HG03280 (cell line): ENCODE measurements at regions not wholly inside any gene's neighbourhood (a gene's known extent, or its start where the extent isn't known, plus 50 kb on each side); places are given as distances from the start of the nearest gene placed in this dataset.

Experiments
- ATAC-seq: cut with Tn5 transposase; IDR thresholded peaks from one replicate; pipeline ENCODE4 v1.9.1; 2021; ENCODE audit warnings: mild to moderate bottlenecking, moderate library complexity; ENCODE audit not compliant: unreplicated experiment

GRCh38 chr9:95627802-95628201, 111.0 kb upstream of the PTCH1 start:
- no peak for ATAC-seq

GRCh38 chr9:95626885-95627558, 110.3 kb upstream of the PTCH1 start:
- no peak for ATAC-seq

- ATAC-seq = no peak
These were observed 109.6 kb upstream of the PTCH1 start for GRCh38 chr9:95626341-95626740.

DNA sequence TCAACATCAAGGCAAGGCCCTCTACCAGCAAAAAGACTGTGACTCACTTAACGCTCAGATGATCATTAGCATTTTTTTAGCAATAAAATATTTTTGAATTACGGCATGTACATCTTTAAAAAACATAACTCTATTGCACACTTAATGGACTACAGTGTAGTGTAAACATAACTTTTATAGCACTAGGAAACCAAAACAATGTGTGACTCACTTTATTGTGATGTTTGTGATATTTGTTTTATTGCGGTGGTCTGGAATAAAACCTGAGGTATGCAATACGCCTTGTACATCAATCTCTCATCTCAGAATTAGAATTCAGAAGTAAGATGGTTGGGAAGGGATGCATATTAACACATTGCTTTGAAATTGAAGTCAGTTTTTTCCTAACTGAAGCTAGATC, 106.9 kb upstream of the PTCH1 start:
- ATAC-seq = no peak

- ATAC-seq = no peak
These were observed 104.0 kb upstream of the PTCH1 start for GRCh38 chr9:95620722-95621121.

DNA sequence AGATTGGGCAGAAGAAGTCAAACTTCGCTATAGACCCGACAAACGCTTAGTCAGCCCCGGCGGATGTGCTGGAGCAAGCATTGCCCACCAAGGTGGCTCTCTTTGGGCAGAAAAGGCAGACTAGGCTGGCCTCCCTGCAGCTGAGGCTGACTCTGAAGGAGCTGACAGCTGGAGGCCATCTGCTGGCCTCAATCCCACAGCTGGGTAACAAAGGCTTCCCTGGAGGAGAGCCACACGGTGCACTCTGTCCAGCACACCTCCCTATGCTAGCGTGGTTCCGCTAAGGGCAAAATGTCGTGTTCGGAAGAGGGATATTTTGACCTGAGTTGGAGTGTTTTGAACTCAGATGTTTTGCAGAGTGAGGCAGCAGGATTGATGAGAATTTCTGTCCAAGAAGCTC, 103.5 kb upstream of the PTCH1 start:
- ATAC-seq = no peak

- no peak for ATAC-seq
These were observed 98.5 kb upstream of the PTCH1 start for GRCh38 chr9:95615246-95615645.

DNA sequence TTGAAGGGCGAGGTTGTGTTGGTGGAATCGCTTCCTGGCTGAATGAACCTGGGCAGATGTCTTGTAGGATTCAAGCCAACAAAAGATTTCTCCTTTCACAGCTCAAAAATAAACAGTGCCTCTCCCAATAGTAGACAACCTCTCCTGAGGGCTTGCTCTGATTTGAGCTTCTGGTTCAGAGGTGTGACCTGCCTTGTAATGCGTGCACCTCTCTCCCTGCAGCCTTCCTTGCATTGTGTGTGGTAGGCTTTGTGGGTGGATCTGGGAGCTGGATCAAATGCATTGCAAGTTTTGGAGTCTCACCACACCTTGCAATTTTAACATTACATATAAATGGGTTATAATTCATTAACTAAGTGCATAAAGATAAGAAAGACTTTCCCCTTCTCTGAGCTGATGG, 96.9 kb upstream of the PTCH1 start:
- no peak for ATAC-seq

DNA sequence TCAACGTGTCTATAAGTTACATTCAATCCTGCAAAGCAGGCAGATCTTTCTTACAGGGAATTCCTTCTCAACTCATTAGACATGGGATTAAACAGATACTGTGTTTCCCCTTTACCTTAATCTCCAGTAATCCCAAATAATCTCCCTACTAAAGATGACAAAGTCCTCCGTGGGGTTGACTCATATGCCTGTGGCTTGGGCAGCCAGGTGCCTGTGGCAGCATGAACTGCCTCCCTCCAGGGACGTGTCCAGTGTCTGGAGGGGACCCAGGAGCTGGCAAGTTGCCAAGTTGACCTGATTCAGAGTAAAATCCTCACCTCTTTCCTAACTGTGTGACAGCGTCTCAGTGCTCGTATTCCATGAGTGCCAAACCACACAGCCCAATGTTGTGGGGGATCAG, 94.6 kb upstream of the PTCH1 start:
- ATAC-seq = no peak

- ATAC-seq = no peak
These were observed 93.4 kb upstream of the PTCH1 start for GRCh38 chr9:95610006-95610785.

DNA sequence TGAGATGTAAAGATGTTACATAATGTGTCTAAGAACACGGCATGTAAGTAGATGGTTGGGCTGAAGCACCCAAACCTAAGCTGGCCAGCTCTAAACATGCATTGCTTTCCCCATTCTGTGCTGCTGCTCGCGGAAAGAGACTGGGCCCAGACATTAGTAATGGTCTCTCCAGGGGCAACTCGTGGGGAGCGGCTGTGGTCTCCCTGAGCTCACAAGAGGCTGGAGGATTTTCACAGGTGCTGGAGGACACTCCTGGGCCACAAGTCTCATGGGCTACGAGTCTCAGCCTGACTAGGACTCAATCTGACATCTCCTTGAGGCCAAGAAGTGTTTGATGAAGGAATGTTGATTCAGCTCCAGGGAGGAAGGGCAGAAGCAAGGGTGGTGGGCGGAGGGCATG, 92.7 kb upstream of the PTCH1 start:
- ATAC-seq = no peak

GRCh38 chr9:95608341-95608740, 91.6 kb upstream of the PTCH1 start:
- ATAC-seq = no peak

- no peak for ATAC-seq
These were observed 90.7 kb upstream of the PTCH1 start for GRCh38 chr9:95607507-95607906.

GRCh38 chr9:95606489-95607350, 89.9 kb upstream of the PTCH1 start:
- no peak for ATAC-seq

DNA sequence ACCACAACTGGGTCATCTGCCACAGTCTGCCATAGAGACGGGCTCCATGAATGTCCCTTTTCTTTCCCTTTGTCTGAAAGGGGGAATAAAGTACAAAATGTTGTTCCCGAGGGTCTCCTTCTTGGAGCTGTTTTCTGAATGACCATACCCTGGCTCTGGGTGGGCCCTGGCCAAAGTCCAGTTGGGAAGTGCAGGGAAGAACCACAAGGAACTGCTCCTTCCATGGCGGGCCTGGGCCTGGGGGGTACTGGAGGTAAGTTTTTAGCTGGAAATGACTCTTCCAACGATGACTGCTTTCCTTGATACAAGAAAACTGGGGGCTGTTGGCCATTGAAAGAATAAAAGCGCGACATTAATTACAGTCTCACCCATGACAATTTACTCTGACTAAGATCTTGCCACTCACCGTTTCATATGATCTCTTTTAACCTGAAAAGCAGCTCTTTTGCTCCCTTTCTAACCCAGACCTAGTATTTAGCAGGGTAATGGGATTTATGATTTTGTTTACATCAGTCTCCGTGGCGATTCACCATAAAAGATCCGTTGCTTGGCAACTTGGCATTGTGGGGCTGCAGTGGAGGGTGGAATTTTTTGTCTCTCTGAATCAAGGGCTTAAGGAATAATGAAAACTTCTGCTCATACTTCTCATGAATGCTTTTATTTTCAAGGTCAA, 89.2 kb upstream of the PTCH1 start:
- ATAC-seq = no peak

- no peak for ATAC-seq
These were observed 88.3 kb upstream of the PTCH1 start for GRCh38 chr9:95605101-95605500.

DNA sequence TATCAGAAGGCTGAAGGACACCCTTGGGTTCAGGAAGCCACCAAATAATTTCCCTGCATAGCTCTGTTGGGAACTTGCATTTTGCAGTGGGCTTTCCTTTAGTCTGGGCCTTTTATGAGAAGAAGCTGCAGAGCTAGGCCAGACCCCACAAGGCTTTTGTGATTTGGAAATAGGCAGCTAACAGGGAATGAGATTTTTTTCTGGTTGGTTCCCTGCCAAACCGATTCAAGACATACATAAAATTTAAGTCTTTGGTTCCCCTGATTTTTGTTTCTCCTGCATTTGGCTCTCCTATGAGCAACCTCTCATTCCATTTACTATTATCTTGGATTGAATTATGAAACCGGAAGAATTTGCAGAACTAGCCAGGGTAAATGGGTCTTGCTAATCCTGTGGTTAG, 81.5 kb upstream of the PTCH1 start:
- no peak for ATAC-seq

GRCh38 chr9:95595721-95596295, 79.0 kb upstream of the PTCH1 start:
- no peak for ATAC-seq

- no peak for ATAC-seq
These were observed 76.2 kb upstream of the PTCH1 start for GRCh38 chr9:95592931-95593330.

DNA sequence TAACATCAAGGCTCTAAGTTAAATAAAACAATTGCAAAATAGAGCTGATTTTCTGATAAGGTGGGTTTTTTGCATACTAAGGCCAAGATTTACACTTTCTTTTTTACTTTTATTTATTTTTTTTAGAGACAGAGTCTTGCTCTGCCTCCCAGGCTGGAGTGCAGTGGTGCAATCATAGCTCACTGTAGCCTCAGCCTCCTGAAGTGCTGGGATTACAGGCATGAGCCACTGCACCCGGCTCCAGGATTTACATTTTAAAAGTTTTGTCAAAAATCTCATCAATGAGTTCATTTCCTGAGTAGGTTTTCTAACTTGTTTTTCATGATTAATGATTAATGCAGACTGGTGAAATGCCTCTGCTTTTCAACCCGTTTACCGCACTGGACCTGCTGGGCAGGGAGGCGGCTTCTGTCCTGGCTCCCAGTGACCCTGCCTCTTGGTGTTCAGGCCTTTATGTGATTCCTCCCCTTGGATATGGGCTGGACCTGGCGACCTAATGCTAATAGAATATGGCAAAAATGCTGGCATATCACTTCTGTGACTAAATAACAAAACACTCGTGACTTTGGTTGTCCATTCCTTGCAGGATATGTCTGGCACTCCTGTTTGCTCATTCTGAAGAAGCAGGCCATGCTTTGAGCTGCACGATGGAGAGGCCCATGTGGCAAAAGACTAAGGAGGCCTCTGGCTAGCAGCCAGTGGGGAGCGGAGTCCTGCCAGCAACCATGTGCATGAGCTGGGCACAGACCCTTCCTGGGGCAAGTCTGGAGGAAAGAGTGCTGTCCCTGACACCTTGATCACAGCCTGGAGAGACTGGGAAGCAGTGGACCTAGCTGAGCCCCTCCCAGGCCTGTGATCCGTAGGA, 72.2 kb upstream of the PTCH1 start:
- ATAC-seq = no peak
